Prostate gland (tissue), 2 donors: ENCODE measurements at regions not wholly inside any gene's neighbourhood (a gene's known extent, or its start where the extent isn't known, plus 50 kb on each side); places are given as distances from the start of the nearest gene placed in this dataset.

Experiments
- DNase-seq: peaks from one replicate; pipeline ENCODE4 v3.0.0-alpha.2; 2019; ENCODE audit warnings: low spot score
- H3K27ac ChIP-seq, 2 donors: fragments of 200-600 bp; sonication (generic); 2 replicates each; pipeline ENCODE4 v1.5.1; 2017 to 2019
- H3K27me3 ChIP-seq: fragments of 200-600 bp; sonication (generic); replicated peaks from 2 replicates; pipeline ENCODE4 v1.5.1; 2019; ENCODE audit not compliant: insufficient read depth
- H3K36me3 ChIP-seq, 2 donors: fragments of 200-600 bp; sonication (generic); 1 replicate in 1 of 2; 2 replicates in 1 of 2; pipeline versions ENCODE4 v1.5.1 to v1.8.1; 2017 to 2019
- H3K4me1 ChIP-seq: fragments of 200-600 bp; sonication (generic); replicated peaks from 2 replicates; pipeline ENCODE4 v1.5.1; 2019
- H3K4me3 ChIP-seq, 2 donors: fragments of 200-600 bp; sonication (generic); 2 replicates each; pipeline ENCODE4 v1.5.1; 2017 to 2019
- H3K9me3 ChIP-seq: fragments of 200-600 bp; sonication (generic); 2 replicates; pipeline ENCODE4 v1.5.1; 2017
- CTCF ChIP-seq, 4 experiments: fragments of 200-600 bp in 2 of 4; fragments of 450-650 bp in 2 of 4; sonication (generic) in 2 of 4; IDR thresholded peaks; 1 replicate in 3 of 4; 2 replicates in 1 of 4; pipeline ENCODE4 v1.5.1; 2016 to 2019; ENCODE audit warnings: antibody characterized with exemption in 4 of 4, mild to moderate bottlenecking in 2 of 4, moderate library complexity in 2 of 4
- POLR2A ChIP-seq: fragments of 450-650 bp; IDR thresholded peaks from one replicate; pipeline ENCODE4 v1.6.1; 2016; ENCODE audit warnings: antibody characterized with exemption, mild to moderate bottlenecking
- POLR2AphosphoS5 ChIP-seq: sonication (generic); formaldehyde crosslinking; IDR thresholded peaks from one replicate; pipeline ENCODE4 v1.6.1; 2017; ENCODE audit warnings: antibody characterized with exemption
- WGBS: methylation state at CpG from one replicate; pipeline ENCODE4 v1.1.5; 2018; 5-methylcytosine and 5-hydroxymethylcytosine counted together
- intact Hi-C: fragments of 100-400 bp; cut with DNase I; formaldehyde crosslinking; loops from one replicate; pipeline ENCODE4 v1.14.2; 2022

- Histone ChIP-seq H3K4me3 (no peak overlapping the region), H3K27ac (no peak overlapping the region), H3K36me3 (no peaks in the 10 kb centered on the region), H3K9me3 (no peaks in the 10 kb centered on the region), H3K4me1 (no peaks in the 10 kb centered on the region), H3K27me3 (no peaks in the 10 kb centered on the region)
- no peak for DNase-seq
- intact Hi-C loops = no loop called here
- WGBS = 100% methylated on average over 1 of the region's 1 CpG
- TF ChIP-seq POLR2AphosphoS5 (no peak), POLR2A (no peak), CTCF (IDR thresholded peaks at IDR 0.05) (no peak)
Measured at GRCh38 chr18:30658306-30658705, 384.2 kb downstream of the DSC3 start.

- TF ChIP-seq POLR2A = no peak
- TF ChIP-seq POLR2AphosphoS5 = no peak
- TF ChIP-seq CTCF (IDR thresholded peaks at IDR 0.05) = no peak
- Histone ChIP-seq H3K9me3 (no peaks in the 10 kb centered on the region), H3K36me3 (no peaks in the 10 kb centered on the region), H3K27me3 (no peaks in the 10 kb centered on the region), H3K27ac (no peak overlapping the region), H3K4me3 (no peak overlapping the region), H3K4me1 (no peaks in the 10 kb centered on the region)
- 38% methylated on average over 2 of the region's 2 CpGs for WGBS
- intact Hi-C loops = no loop called here
- DNase-seq = no peak
Measured at GRCh38 chr18:30652387-30652786, 390.2 kb downstream of the DSC3 start.

GRCh38 chr18:30650499-30650898, 392.0 kb downstream of the DSC3 start:
- Histone ChIP-seq H3K9me3 (no peaks in the 10 kb centered on the region), H3K36me3 (no peaks in the 10 kb centered on the region), H3K27me3 (no peaks in the 10 kb centered on the region), H3K4me3 (no peak overlapping the region), H3K27ac (no peak overlapping the region), H3K4me1 (no peaks in the 10 kb centered on the region)
- DNase-seq = no peak
- TF ChIP-seq POLR2AphosphoS5 (no peak), POLR2A (no peak), CTCF (IDR thresholded peaks at IDR 0.05) (no peak)
- intact Hi-C loops = no loop called here

- no peak overlapping the region for H3K27ac ChIP-seq
Measured at GRCh38 chr18:30644158-30644557, 398.4 kb downstream of the DSC3 start.

More at GRCh38 chr18:30644158-30644557, 398.4 kb downstream of the DSC3 start:
- intact Hi-C loops = loop anchor here (10.0 kb wide), 1 partner anchor 61 kb away; no protein-coding TSS in a partner anchor
- DNase-seq = no peak
- Histone ChIP-seq H3K36me3 (no peaks in the 10 kb centered on the region), H3K27me3 (no peaks in the 10 kb centered on the region), H3K9me3 (no peaks in the 10 kb centered on the region), H3K4me1 (no peaks in the 10 kb centered on the region), H3K4me3 (no peak overlapping the region)
- TF ChIP-seq CTCF (IDR thresholded peaks at IDR 0.05) = no peak
- TF ChIP-seq POLR2A = no peak
- no peak for TF ChIP-seq POLR2AphosphoS5
